ENCODE measurements at regions not wholly inside any gene's neighbourhood (a gene's known extent, or its start where the extent isn't known, plus 50 kb on each side); places are given as distances from the start of the nearest gene placed in this dataset.

DNA sequence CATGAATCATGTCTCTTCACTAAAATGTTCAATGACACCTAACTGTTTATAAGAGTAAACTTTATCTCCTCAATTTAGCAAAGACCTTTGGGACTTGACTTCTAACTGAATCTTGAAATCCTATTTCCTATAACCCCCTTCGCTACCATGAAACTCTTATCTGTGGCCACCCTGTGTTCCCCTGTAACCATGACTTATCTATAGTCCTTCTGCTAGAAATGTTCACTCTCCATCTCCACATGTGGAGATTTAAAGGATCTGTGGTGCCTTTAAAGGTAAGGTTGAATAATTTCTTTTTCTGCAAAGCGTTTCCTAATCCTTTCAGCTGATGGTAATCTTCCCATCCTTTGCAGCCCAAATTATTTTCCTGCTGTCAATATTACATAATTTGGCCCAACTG lies 436.3 kb upstream of the RUNX1 start:
- POLR2A ChIA-PET: no interaction called here
- DNase-seq (ENCODE audit: low read depth, low spot score) (no peak), ATAC-seq (no peak)
- no TSS peak for BruUV-seq (replicated peaks)
- no peak overlapping the region for H3K4me3 ChIP-seq (ENCODE audit: low read depth in 2 of 2, low read length in 2 of 2)
- H3K4me1 ChIP-seq (ENCODE audit: control insufficient read depth, insufficient read depth, low read length): no peaks in the 10 kb centered on the region
- CTCF ChIA-PET: no interaction called here
- H3K36me3 ChIP-seq (ENCODE audit: control insufficient read depth, insufficient read depth, low read length): no peaks in the 10 kb centered on the region
- no peak overlapping the region for H3K27ac ChIP-seq (ENCODE audit: low read length)
- H3K9me3 ChIP-seq (ENCODE audit: control insufficient read depth, insufficient read depth, low read depth, low read length): no peaks in the 10 kb centered on the region
- TF ChIP-seq POLR2AphosphoS5 (IDR thresholded peaks at IDR 0.05; ENCODE audit: low read depth, low read length): no peak
- no peak for TF ChIP-seq SIN3A (IDR thresholded peaks at IDR 0.05; ENCODE audit: borderline replicate concordance, insufficient read depth, low read depth, low read length)
- TF ChIP-seq TCF7L2 (IDR thresholded peaks at IDR 0.05; ENCODE audit: low read depth, low read length): no peak
- TF ChIP-seq REST (IDR thresholded peaks at IDR 0.05; ENCODE audit: insufficient read depth in 1 of 2, low read depth in 2 of 2, low read length in 1 of 2): no peak
- TF ChIP-seq, protein P1, sequence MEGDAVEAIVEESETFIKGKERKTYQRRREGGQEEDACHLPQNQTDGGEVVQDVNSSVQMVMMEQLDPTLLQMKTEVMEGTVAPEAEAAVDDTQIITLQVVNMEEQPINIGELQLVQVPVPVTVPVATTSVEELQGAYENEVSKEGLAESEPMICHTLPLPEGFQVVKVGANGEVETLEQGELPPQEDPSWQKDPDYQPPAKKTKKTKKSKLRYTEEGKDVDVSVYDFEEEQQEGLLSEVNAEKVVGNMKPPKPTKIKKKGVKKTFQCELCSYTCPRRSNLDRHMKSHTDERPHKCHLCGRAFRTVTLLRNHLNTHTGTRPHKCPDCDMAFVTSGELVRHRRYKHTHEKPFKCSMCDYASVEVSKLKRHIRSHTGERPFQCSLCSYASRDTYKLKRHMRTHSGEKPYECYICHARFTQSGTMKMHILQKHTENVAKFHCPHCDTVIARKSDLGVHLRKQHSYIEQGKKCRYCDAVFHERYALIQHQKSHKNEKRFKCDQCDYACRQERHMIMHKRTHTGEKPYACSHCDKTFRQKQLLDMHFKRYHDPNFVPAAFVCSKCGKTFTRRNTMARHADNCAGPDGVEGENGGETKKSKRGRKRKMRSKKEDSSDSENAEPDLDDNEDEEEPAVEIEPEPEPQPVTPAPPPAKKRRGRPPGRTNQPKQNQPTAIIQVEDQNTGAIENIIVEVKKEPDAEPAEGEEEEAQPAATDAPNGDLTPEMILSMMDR (IDR thresholded peaks at IDR 0.05): no peak
- peaks cover 5% of the 10 kb centered on the region; the same call in 1 of the 2 replicates for H3K27me3 ChIP-seq (ENCODE audit: control insufficient read depth, insufficient read depth, low read length)
- in situ Hi-C loops (cut with HindIII; ENCODE audit: low pct_unique_long_range_greater_than_20kb, low sequenced_read_pairs) (no loop called here), intact Hi-C loops (cut with micrococcal nuclease; ENCODE audit: unreplicated experiment) (no loop called here)

DNA sequence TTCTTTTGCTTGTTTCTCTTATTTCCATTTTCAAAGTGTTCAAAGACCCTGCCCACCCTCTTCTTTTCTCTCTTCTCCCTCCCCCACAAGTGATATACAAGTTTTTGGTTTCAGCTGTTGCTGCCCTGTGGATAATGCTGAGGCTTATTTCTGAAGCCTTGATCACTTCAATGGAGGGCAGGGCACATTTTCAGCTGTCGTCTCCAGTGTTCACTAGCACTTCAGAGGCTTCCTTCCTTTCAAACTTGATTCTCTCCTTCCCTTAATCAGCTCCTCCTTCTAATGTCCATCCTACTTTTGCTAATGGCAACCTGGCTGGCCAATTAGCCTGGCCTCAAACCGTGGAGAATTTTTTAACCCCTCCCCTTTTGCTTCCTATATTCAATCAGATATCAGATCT lies 435.7 kb upstream of the RUNX1 start:
- DNase-seq (ENCODE audit: low read depth, low spot score) (no peak), ATAC-seq (no peak)
- no peaks in the 10 kb centered on the region for H3K9me3 ChIP-seq (ENCODE audit: control insufficient read depth, insufficient read depth, low read depth, low read length)
- ChIA-PET POLR2A (no interaction called here), CTCF (no interaction called here)
- no peak overlapping the region for H3K4me3 ChIP-seq (ENCODE audit: low read depth in 2 of 2, low read length in 2 of 2)
- BruUV-seq (replicated peaks): no TSS peak
- H3K27ac ChIP-seq (ENCODE audit: low read length): no peak overlapping the region
- intact Hi-C loops (cut with micrococcal nuclease; ENCODE audit: unreplicated experiment) (no loop called here), in situ Hi-C loops (cut with HindIII; ENCODE audit: low pct_unique_long_range_greater_than_20kb, low sequenced_read_pairs) (no loop called here)
- no peaks in the 10 kb centered on the region for H3K4me1 ChIP-seq (ENCODE audit: control insufficient read depth, insufficient read depth, low read length)
- TF ChIP-seq POLR2AphosphoS5 (IDR thresholded peaks at IDR 0.05; ENCODE audit: low read depth, low read length) (no peak), REST (IDR thresholded peaks at IDR 0.05; ENCODE audit: insufficient read depth in 1 of 2, low read depth in 2 of 2, low read length in 1 of 2) (no peak), SIN3A (IDR thresholded peaks at IDR 0.05; ENCODE audit: borderline replicate concordance, insufficient read depth, low read depth, low read length) (no peak), TCF7L2 (IDR thresholded peaks at IDR 0.05; ENCODE audit: low read depth, low read length) (no peak)
- TF ChIP-seq, protein P1 (IDR thresholded peaks at IDR 0.05): no peak
- H3K36me3 ChIP-seq (ENCODE audit: control insufficient read depth, insufficient read depth, low read length): no peaks in the 10 kb centered on the region
- peaks cover 5% of the 10 kb centered on the region; the same call in 1 of the 2 replicates for H3K27me3 ChIP-seq (ENCODE audit: control insufficient read depth, insufficient read depth, low read length)
